GM12878 (cell line): ENCODE measurements at regions not wholly inside any gene's neighbourhood (a gene's known extent, or its start where the extent isn't known, plus 50 kb on each side); places are given as distances from the start of the nearest gene placed in this dataset.

Experiments
- BACH1 ChIP-seq: fragments of 450-650 bp; IDR thresholded peaks from 2 replicates; pipeline ENCODE4 v1.6.1; 2017; ENCODE audit warnings: mild to moderate bottlenecking, borderline replicate concordance
- EP300 ChIP-seq, 2 experiments: fragments of 150-350 bp in 1 of 2; IDR thresholded peaks; 2 replicates each; pipeline ENCODE4 v1.6.1; 2011 to 2012; ENCODE audit warnings: low read depth in 2 of 2, low read length in 2 of 2, borderline replicate concordance in 1 of 2, improper control_type of control experiment in 1 of 2, inconsistent platforms in 1 of 2; ENCODE audit not compliant: control insufficient read depth in 1 of 2
- EZH2 ChIP-seq: IDR thresholded peaks from 2 replicates; pipeline ENCODE4 v1.6.1; 2012; ENCODE audit warnings: low read depth, mild to moderate bottlenecking, control low read depth, inconsistent platforms, low read length, borderline replicate concordance; ENCODE audit not compliant: control insufficient read depth
- NFIC ChIP-seq: IDR thresholded peaks from 2 replicates; pipeline ENCODE4 v1.6.1; 2012; ENCODE audit warnings: low read depth, mild to moderate bottlenecking, inconsistent platforms, low read length, moderate library complexity
- POLR2A ChIP-seq: IDR thresholded peaks from 2 replicates; pipeline ENCODE4 v1.6.1; 2011; ENCODE audit warnings: low read depth, mild to moderate bottlenecking, low read length
- POLR2AphosphoS2 ChIP-seq: IDR thresholded peaks from 2 replicates; pipeline ENCODE4 v1.6.1; 2011; ENCODE audit warnings: low read depth, mild to moderate bottlenecking, low read length, improper control_type of control experiment, moderate library complexity
- RAD21 ChIP-seq: IDR thresholded peaks from 2 replicates; pipeline ENCODE4 v1.6.1; 2011; ENCODE audit warnings: mild to moderate bottlenecking, low read depth, low read length, moderate library complexity; ENCODE audit not compliant: insufficient read depth
- SIX5 ChIP-seq: IDR thresholded peaks from 2 replicates; pipeline ENCODE4 v1.6.1; 2011; ENCODE audit warnings: mild to moderate bottlenecking, low read depth, low read length, moderate library complexity; ENCODE audit not compliant: severe bottlenecking
- TCF7 ChIP-seq: IDR thresholded peaks from 2 replicates; pipeline ENCODE4 v1.6.1; 2014; ENCODE audit warnings: antibody characterized with exemption, borderline replicate concordance
- ZNF274 ChIP-seq: IDR thresholded peaks from one replicate; pipeline ENCODE4 v1.8.0; 2011; ENCODE audit not compliant: insufficient read length, insufficient read depth
- TF ChIP-seq, protein P1 (sequence below), 3 experiments: IDR thresholded peaks in 2 of 3; conservative IDR thresholded peaks in 1 of 3; 2 replicates each; pipeline ENCODE4 v1.5.1; 2011; ENCODE audit warnings: low read depth in 3 of 3, low read length in 3 of 3, mild to moderate bottlenecking in 3 of 3, control low read depth in 2 of 3, moderate library complexity in 2 of 3, inconsistent platforms in 1 of 3, mixed read lengths in 1 of 3; ENCODE audit not compliant: control insufficient read depth in 2 of 3, insufficient read depth in 1 of 3; ENCODE audit errors: extremely low read depth in 1 of 3

DNA sequence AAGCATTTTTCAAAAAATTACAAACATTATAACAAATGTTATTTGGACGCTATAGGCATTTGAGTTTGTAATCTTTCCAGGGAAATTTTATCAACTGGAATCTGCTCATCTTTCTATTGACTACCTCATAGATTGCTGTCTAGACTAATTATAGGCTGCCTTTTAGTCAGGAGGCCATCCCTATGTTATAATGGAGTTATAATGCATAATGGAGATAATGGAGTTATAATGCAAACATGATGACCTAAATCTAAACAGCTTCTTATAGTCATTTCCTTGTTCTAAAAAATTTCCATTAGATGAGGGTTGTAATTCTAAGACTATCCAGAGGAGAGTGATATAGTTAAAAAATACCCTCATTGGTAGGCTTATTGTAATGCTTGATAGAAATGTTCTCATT, 226.4 kb downstream of the SI start:
- no peak for TF ChIP-seq NFIC
- no peak for TF ChIP-seq EZH2
- TF ChIP-seq EP300 (IDR thresholded peaks at IDR 0.05; ENCODE audit: borderline replicate concordance in 1 of 2, control insufficient read depth in 1 of 2, low read depth in 2 of 2, low read length in 2 of 2): no peak
- no peak for TF ChIP-seq POLR2AphosphoS2
- TF ChIP-seq, protein P1, sequence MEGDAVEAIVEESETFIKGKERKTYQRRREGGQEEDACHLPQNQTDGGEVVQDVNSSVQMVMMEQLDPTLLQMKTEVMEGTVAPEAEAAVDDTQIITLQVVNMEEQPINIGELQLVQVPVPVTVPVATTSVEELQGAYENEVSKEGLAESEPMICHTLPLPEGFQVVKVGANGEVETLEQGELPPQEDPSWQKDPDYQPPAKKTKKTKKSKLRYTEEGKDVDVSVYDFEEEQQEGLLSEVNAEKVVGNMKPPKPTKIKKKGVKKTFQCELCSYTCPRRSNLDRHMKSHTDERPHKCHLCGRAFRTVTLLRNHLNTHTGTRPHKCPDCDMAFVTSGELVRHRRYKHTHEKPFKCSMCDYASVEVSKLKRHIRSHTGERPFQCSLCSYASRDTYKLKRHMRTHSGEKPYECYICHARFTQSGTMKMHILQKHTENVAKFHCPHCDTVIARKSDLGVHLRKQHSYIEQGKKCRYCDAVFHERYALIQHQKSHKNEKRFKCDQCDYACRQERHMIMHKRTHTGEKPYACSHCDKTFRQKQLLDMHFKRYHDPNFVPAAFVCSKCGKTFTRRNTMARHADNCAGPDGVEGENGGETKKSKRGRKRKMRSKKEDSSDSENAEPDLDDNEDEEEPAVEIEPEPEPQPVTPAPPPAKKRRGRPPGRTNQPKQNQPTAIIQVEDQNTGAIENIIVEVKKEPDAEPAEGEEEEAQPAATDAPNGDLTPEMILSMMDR (IDR thresholded peaks at IDR 0.05 in 2 of 3, conservative IDR thresholded peaks at IDR 0.05 in 1 of 3; ENCODE audit: control insufficient read depth in 2 of 3, extremely low read depth in 1 of 3, insufficient read depth in 1 of 3, low read depth in 3 of 3, low read length in 3 of 3): no peak
- no peak for TF ChIP-seq TCF7
- no peak for TF ChIP-seq POLR2A
- TF ChIP-seq ZNF274: no peak
- TF ChIP-seq BACH1: no peak
- no peak for TF ChIP-seq SIX5
- no peak for TF ChIP-seq RAD21
